ENCODE measurements at regions not wholly inside any gene's neighbourhood (a gene's known extent, or its start where the extent isn't known, plus 50 kb on each side); places are given as distances from the start of the nearest gene placed in this dataset.

DNA sequence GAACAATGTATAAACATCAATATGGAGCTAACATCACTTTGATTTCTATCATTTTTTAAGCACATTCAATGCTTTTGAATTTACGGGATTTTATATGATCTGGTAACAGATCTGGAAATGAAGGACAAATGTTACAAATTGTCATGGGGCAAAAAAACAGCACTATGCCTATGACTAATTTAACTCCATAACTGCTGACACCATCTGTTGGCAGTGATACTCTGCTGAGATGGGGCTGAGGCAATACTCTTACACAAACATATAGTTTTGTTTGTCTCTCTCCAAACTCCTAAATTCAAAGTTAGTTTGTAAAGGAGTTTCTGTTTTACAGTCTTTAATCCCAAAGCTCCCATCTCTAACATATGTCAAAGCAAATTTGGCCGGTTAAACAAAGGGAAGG, 132.5 kb upstream of the FER start:
- TF ChIP-seq, protein P1, sequence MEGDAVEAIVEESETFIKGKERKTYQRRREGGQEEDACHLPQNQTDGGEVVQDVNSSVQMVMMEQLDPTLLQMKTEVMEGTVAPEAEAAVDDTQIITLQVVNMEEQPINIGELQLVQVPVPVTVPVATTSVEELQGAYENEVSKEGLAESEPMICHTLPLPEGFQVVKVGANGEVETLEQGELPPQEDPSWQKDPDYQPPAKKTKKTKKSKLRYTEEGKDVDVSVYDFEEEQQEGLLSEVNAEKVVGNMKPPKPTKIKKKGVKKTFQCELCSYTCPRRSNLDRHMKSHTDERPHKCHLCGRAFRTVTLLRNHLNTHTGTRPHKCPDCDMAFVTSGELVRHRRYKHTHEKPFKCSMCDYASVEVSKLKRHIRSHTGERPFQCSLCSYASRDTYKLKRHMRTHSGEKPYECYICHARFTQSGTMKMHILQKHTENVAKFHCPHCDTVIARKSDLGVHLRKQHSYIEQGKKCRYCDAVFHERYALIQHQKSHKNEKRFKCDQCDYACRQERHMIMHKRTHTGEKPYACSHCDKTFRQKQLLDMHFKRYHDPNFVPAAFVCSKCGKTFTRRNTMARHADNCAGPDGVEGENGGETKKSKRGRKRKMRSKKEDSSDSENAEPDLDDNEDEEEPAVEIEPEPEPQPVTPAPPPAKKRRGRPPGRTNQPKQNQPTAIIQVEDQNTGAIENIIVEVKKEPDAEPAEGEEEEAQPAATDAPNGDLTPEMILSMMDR (IDR thresholded peaks at IDR 0.05): no peak
- no peak for TF ChIP-seq POLR2A (IDR thresholded peaks at IDR 0.05)

All from lower leg skin (tissue), 3 donors.